Endothelial cell of umbilical vein (primary cell): ENCODE measurements at regions not wholly inside any gene's neighbourhood (a gene's known extent, or its start where the extent isn't known, plus 50 kb on each side); places are given as distances from the start of the nearest gene placed in this dataset.

Source experiments
- BruUV-seq: library from RNA; stranded (reverse); fragments of 400-500 nt; replicated peaks from 2 replicates; lab custom pipeline; 2021; lab: Mats Ljungman, UMichigan
- CTCF ChIA-PET: fragments of 300-600, 350-600 bp; sonication (Branson Sonifier 250); formaldehyde crosslinking; loops from one replicate; lab custom pipeline; 2021; ENCODE audit warnings: antibody characterized with exemption, inconsistent platforms; lab: Charles Lee
- POLR2A ChIA-PET: fragments of 300-600, 350-600 bp; sonication (Branson Sonifier 250); formaldehyde crosslinking; loops from one replicate; lab custom pipeline; 2021; ENCODE audit warnings: antibody characterized with exemption, inconsistent platforms; lab: Charles Lee
- DNase-seq: peaks from one replicate; pipeline ENCODE4 v3.0.0-alpha.2; 2011; ENCODE audit warnings: low read depth, low spot score
- FAIRE-seq: peaks from 2 replicates; lab custom pipeline; 2011; peaks lifted over from hg19 to GRCh38; lab: Jason Lieb, UNC
- H2AFZ ChIP-seq: 2 replicates; pipeline ENCODE4 v1.6.0; 2012; ENCODE audit warnings: low read depth, low read length, control low read depth, inconsistent platforms
- H3K27ac ChIP-seq: 2 replicates; pipeline ENCODE4 v1.5.1; 2011; ENCODE audit warnings: low read depth, mild to moderate bottlenecking, control low read depth, low read length, moderate library complexity; ENCODE audit not compliant: insufficient read depth
- H3K27me3 ChIP-seq, 2 experiments: 2 replicates each; pipeline versions ENCODE4 v1.6.0 to v1.6.1; 2011; ENCODE audit warnings: low read length in 2 of 2, mixed read lengths in 1 of 2; ENCODE audit not compliant: control insufficient read depth in 2 of 2, insufficient read depth in 2 of 2
- H3K36me3 ChIP-seq, 2 experiments: 2 replicates in 1 of 2; 3 replicates in 1 of 2; pipeline ENCODE4 v1.5.1; 2011; ENCODE audit warnings: low read length in 2 of 2, mild to moderate bottlenecking in 1 of 2, moderate library complexity in 1 of 2; ENCODE audit not compliant: control insufficient read depth in 2 of 2, insufficient read depth in 2 of 2; ENCODE audit errors: extremely low read depth in 1 of 2
- H3K4me1 ChIP-seq: 3 replicates; pipeline ENCODE4 v1.5.1; 2011; ENCODE audit warnings: mild to moderate bottlenecking, low read length; ENCODE audit not compliant: control insufficient read depth, insufficient read depth; ENCODE audit errors: extremely low read depth
- H3K4me2 ChIP-seq: 2 replicates; pipeline ENCODE4 v1.6.1; 2011; ENCODE audit warnings: low read length, control low read depth, mixed read lengths; ENCODE audit not compliant: insufficient read depth
- H3K4me3 ChIP-seq, 3 experiments: fragments of 200-600 bp in 1 of 3; sonication (generic), shearing (Covaris generic) in 1 of 3; replicated peaks in 1 of 3; 2 replicates each; pipeline ENCODE4 v1.5.1; 2011 to 2016; ENCODE audit warnings: control low read depth in 3 of 3, low read length in 3 of 3, mild to moderate bottlenecking in 2 of 3, inconsistent platforms in 1 of 3, low read depth in 1 of 3, moderate library complexity in 1 of 3; ENCODE audit not compliant: insufficient read depth in 1 of 3
- H3K79me2 ChIP-seq: 2 replicates; pipeline ENCODE4 v1.6.0; 2012; ENCODE audit warnings: low read length, inconsistent platforms; ENCODE audit not compliant: control insufficient read depth, insufficient read depth
- H3K9ac ChIP-seq: replicated peaks from 2 replicates; pipeline ENCODE3; 2011; ENCODE audit warnings: low read length, control low read depth; ENCODE audit not compliant: insufficient read depth; ENCODE audit errors: extremely low read depth
- H3K9me1 ChIP-seq: replicated peaks from 3 replicates; pipeline ENCODE4 v1.6.0; 2011; ENCODE audit warnings: mild to moderate bottlenecking, low read length; ENCODE audit not compliant: control insufficient read depth, insufficient read depth; ENCODE audit errors: extremely low read depth
- H3K9me3 ChIP-seq: replicated peaks from 2 replicates; pipeline ENCODE4 v1.5.1; 2012; ENCODE audit warnings: low read length, inconsistent platforms; ENCODE audit not compliant: control insufficient read depth, insufficient read depth
- H4K20me1 ChIP-seq: replicated peaks from 2 replicates; pipeline ENCODE3; 2011; ENCODE audit warnings: mild to moderate bottlenecking, low read length; ENCODE audit not compliant: control insufficient read depth, insufficient read depth; ENCODE audit errors: extremely low read depth
- EZH2 ChIP-seq: IDR thresholded peaks from 2 replicates; pipeline ENCODE4 v1.6.1; 2012; ENCODE audit warnings: borderline replicate concordance, low read depth, mild to moderate bottlenecking, moderate library complexity, low read length, inconsistent platforms; ENCODE audit not compliant: severe bottlenecking
- FOS ChIP-seq: IDR thresholded peaks from 2 replicates; pipeline ENCODE4 v1.6.1; 2011; ENCODE audit warnings: mild to moderate bottlenecking, low read length, moderate library complexity, borderline replicate concordance; ENCODE audit not compliant: insufficient read depth
- GATA2 ChIP-seq: IDR thresholded peaks from 2 replicates; pipeline ENCODE4 v1.7.0; 2011; ENCODE audit warnings: low read depth, mild to moderate bottlenecking, moderate library complexity, mixed read lengths, low read length; ENCODE audit not compliant: insufficient read length, insufficient read depth
- JUN ChIP-seq: IDR thresholded peaks from 2 replicates; pipeline ENCODE4 v1.6.1; 2011; ENCODE audit warnings: borderline replicate concordance, low read depth; ENCODE audit not compliant: insufficient read length, insufficient read depth
- MYC ChIP-seq: IDR thresholded peaks from one replicate; pipeline ENCODE4 v1.6.1; 2011; ENCODE audit warnings: mild to moderate bottlenecking, low read depth, low read length
- POLR2A ChIP-seq: IDR thresholded peaks from 2 replicates; pipeline ENCODE4 v1.6.1; 2012; ENCODE audit warnings: low read depth, mild to moderate bottlenecking, control low read depth, low read length
- POLR2AphosphoS5 ChIP-seq: IDR thresholded peaks from 2 replicates; pipeline ENCODE4 v1.6.1; 2012; ENCODE audit warnings: low read depth, mild to moderate bottlenecking, control low read depth, low read length, moderate library complexity; ENCODE audit not compliant: insufficient read depth
- dilution Hi-C: fragments of 300-500 bp; cut with MboI; formaldehyde crosslinking; loops from one replicate; pipeline ENCODE4 v1.15.0; 2019; ENCODE audit warnings: low sequenced_read_pairs; ENCODE audit not compliant: extremely low pct_ligation_motif_present
- intact Hi-C: fragments of 100-400 bp; cut with micrococcal nuclease; formaldehyde crosslinking; loops from one replicate; pipeline ENCODE4 v1.10.0; 2022
- TF ChIP-seq, protein P1 (sequence below): IDR thresholded peaks from 2 replicates; pipeline ENCODE4 v1.6.1; 2011; ENCODE audit not compliant: insufficient read depth, insufficient read length
- TF ChIP-seq, protein P2 (sequence below), 2 donors: IDR thresholded peaks; 1 replicate in 1 of 2; 2 replicates in 1 of 2; pipeline ENCODE4 v1.5.1; 2011; ENCODE audit warnings: low read length in 2 of 2, mild to moderate bottlenecking in 2 of 2, moderate library complexity in 2 of 2, control low read depth in 1 of 2, inconsistent platforms in 1 of 2, low read depth in 1 of 2; ENCODE audit not compliant: insufficient read depth in 1 of 2; ENCODE audit errors: extremely low read depth in 1 of 2

DNA sequence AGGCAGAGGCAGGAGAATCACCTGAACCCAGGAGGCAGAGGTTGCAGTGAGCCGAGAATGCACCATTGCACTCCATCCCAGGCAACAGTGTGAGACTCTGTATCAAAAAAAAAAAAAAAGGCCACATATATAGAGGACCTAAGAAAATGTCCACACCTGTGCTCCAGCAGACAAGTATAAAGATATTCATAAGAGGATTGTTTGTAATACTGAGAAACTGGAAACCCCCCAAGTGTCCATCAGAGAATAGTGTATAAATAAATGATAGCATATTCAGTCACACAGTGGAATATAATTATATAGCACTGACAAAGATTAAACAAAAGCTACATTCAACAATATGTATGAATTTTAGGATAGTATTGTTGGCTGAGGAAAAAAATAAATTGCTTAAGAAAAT, 1050.6 kb downstream of the GRM8 start:
- dilution Hi-C loops (no loop called here), intact Hi-C loops (no loop called here)
- Histone ChIP-seq H2AFZ (no peak overlapping the region), H3K36me3 (no peaks in the 10 kb centered on the region), H3K4me2 (no peak overlapping the region), H3K27ac (no peak overlapping the region), H3K27me3 (no peaks in the 10 kb centered on the region), H3K9me1 (no peaks in the 10 kb centered on the region), H3K4me3 (no peak overlapping the region), H3K4me1 (no peaks in the 10 kb centered on the region), H4K20me1 (no peaks in the 10 kb centered on the region), H3K9ac (no peak overlapping the region), H3K9me3 (no peaks in the 10 kb centered on the region), H3K79me2 (no peaks in the 10 kb centered on the region)
- ChIA-PET CTCF (no interaction called here), POLR2A (no interaction called here)
- TF ChIP-seq POLR2AphosphoS5 (no peak), GATA2 (no peak), JUN (no peak), FOS (no peak), POLR2A (no peak), EZH2 (no peak), MYC (no peak)
- TF ChIP-seq, protein P1, sequence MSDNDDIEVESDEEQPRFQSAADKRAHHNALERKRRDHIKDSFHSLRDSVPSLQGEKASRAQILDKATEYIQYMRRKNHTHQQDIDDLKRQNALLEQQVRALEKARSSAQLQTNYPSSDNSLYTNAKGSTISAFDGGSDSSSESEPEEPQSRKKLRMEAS = no peak
- TF ChIP-seq, protein P2, sequence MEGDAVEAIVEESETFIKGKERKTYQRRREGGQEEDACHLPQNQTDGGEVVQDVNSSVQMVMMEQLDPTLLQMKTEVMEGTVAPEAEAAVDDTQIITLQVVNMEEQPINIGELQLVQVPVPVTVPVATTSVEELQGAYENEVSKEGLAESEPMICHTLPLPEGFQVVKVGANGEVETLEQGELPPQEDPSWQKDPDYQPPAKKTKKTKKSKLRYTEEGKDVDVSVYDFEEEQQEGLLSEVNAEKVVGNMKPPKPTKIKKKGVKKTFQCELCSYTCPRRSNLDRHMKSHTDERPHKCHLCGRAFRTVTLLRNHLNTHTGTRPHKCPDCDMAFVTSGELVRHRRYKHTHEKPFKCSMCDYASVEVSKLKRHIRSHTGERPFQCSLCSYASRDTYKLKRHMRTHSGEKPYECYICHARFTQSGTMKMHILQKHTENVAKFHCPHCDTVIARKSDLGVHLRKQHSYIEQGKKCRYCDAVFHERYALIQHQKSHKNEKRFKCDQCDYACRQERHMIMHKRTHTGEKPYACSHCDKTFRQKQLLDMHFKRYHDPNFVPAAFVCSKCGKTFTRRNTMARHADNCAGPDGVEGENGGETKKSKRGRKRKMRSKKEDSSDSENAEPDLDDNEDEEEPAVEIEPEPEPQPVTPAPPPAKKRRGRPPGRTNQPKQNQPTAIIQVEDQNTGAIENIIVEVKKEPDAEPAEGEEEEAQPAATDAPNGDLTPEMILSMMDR (IDR thresholded peaks at IDR 0.05; ENCODE audit: extremely low read depth in 1 of 2, insufficient read depth in 1 of 2, low read depth in 1 of 2, low read length in 2 of 2) = no peak
- BruUV-seq = no TSS peak
- DNase-seq (no peak), FAIRE-seq (no peak)
